ENCODE measurements at regions not wholly inside any gene's neighbourhood (a gene's known extent, or its start where the extent isn't known, plus 50 kb on each side); places are given as distances from the start of the nearest gene placed in this dataset.
"Not testable (repeated sequence)": the region's sequence is repeated elsewhere in the genome, so short reads cannot be mapped to it uniquely, and the experiment has no call there.

GRCh38 chr2:65914244-65914786, 481.9 kb upstream of the SPRED2 start:
- H3K4me3 ChIP-seq (ENCODE audit: low read depth, low read length), result no peak overlapping the region
- H3K27ac ChIP-seq, result no peak overlapping the region
- H3K27me3 ChIP-seq (ENCODE audit: control insufficient read depth, insufficient read depth, low read length), result no peaks in the 10 kb centered on the region
- H3K9ac ChIP-seq, result no peak overlapping the region
- no peak overlapping the region for H3K4me2 ChIP-seq (ENCODE audit: low read length)
- H3K4me1 ChIP-seq, result peaks cover 3% of the 10 kb centered on the region
- TF ChIP-seq CTCF (IDR thresholded peaks at IDR 0.05), result no peak
- H3K79me2 ChIP-seq, result no peaks in the 10 kb centered on the region
- no peaks in the 10 kb centered on the region for H3K9me3 ChIP-seq (ENCODE audit: control insufficient read depth, low read length)
- no peak overlapping the region for H2AFZ ChIP-seq
- no peaks in the 10 kb centered on the region for H3K36me3 ChIP-seq (ENCODE audit: control insufficient read depth, insufficient read depth, low read length)

GRCh38 chr2:65913813-65914212, 481.4 kb upstream of the SPRED2 start:
- Histone ChIP-seq H3K27me3 (ENCODE audit: control insufficient read depth, insufficient read depth, low read length) (no peaks in the 10 kb centered on the region), H3K4me1 (no peaks in the 10 kb centered on the region), H3K9ac (no peak overlapping the region), H3K4me2 (ENCODE audit: low read length) (no peak overlapping the region), H3K36me3 (ENCODE audit: control insufficient read depth, insufficient read depth, low read length) (no peaks in the 10 kb centered on the region), H3K27ac (no peak overlapping the region), H2AFZ (no peak overlapping the region), H3K9me3 (ENCODE audit: control insufficient read depth, low read length) (no peaks in the 10 kb centered on the region), H3K4me3 (ENCODE audit: low read depth, low read length) (no peak overlapping the region), H3K79me2 (no peaks in the 10 kb centered on the region)
- no peak for TF ChIP-seq CTCF (IDR thresholded peaks at IDR 0.05)

- H3K36me3 ChIP-seq (ENCODE audit: control insufficient read depth, insufficient read depth, low read length), result no peaks in the 10 kb centered on the region
- H3K9ac ChIP-seq, result no peak overlapping the region
- H3K4me1 ChIP-seq, result no peaks in the 10 kb centered on the region
- no peak overlapping the region for H2AFZ ChIP-seq
- H3K27me3 ChIP-seq (ENCODE audit: control insufficient read depth, insufficient read depth, low read length), result no peaks in the 10 kb centered on the region
- H3K4me3 ChIP-seq (ENCODE audit: low read depth, low read length), result no peak overlapping the region
- no peak for TF ChIP-seq CTCF (IDR thresholded peaks at IDR 0.05)
- peaks cover 2% of the 10 kb centered on the region for H3K9me3 ChIP-seq (ENCODE audit: control insufficient read depth, low read length)
- H3K79me2 ChIP-seq, result no peaks in the 10 kb centered on the region
- no peak overlapping the region for H3K4me2 ChIP-seq (ENCODE audit: low read length)
- no peak overlapping the region for H3K27ac ChIP-seq
Observed at GRCh38 chr2:65901756-65902155, 469.4 kb upstream of the SPRED2 start.

GRCh38 chr2:65896446-65896845, 464.0 kb upstream of the SPRED2 start:
- no peak for TF ChIP-seq CTCF (IDR thresholded peaks at IDR 0.05)
- H3K9me3 ChIP-seq (ENCODE audit: control insufficient read depth, low read length), result no peaks in the 10 kb centered on the region
- H3K4me1 ChIP-seq, result no peaks in the 10 kb centered on the region
- H3K9ac ChIP-seq, result no peak overlapping the region
- H3K79me2 ChIP-seq, result no peaks in the 10 kb centered on the region
- H2AFZ ChIP-seq, result no peak overlapping the region
- H3K36me3 ChIP-seq (ENCODE audit: control insufficient read depth, insufficient read depth, low read length), result no peaks in the 10 kb centered on the region
- H3K27me3 ChIP-seq (ENCODE audit: control insufficient read depth, insufficient read depth, low read length), result no peaks in the 10 kb centered on the region
- no peak overlapping the region for H3K4me2 ChIP-seq (ENCODE audit: low read length)
- H3K4me3 ChIP-seq (ENCODE audit: low read depth, low read length), result no peak overlapping the region
- H3K27ac ChIP-seq, result no peak overlapping the region

GRCh38 chr2:65890131-65890530, 457.7 kb upstream of the SPRED2 start:
- H3K27ac ChIP-seq; H2AFZ ChIP-seq; H3K79me2 ChIP-seq; H3K27me3 ChIP-seq (ENCODE audit: control insufficient read depth, insufficient read depth, low read length); H3K9me3 ChIP-seq (ENCODE audit: control insufficient read depth, low read length); H3K4me2 ChIP-seq (ENCODE audit: low read length); H3K9ac ChIP-seq; H3K4me1 ChIP-seq; H3K36me3 ChIP-seq (ENCODE audit: control insufficient read depth, insufficient read depth, low read length); H3K4me3 ChIP-seq (ENCODE audit: low read depth, low read length): not testable (repeated sequence)
